Esophagus squamous epithelium (tissue), 4 donors: ENCODE measurements at regions not wholly inside any gene's neighbourhood (a gene's known extent, or its start where the extent isn't known, plus 50 kb on each side); places are given as distances from the start of the nearest gene placed in this dataset.

Source experiments
- POLR2A ChIP-seq, 4 donors: fragments of 450-650 bp; IDR thresholded peaks; one replicate each; pipeline ENCODE4 v1.6.1; 2017; ENCODE audit warnings: antibody characterized with exemption in 4 of 4, mild to moderate bottlenecking in 4 of 4, moderate library complexity in 3 of 4
- TF ChIP-seq, protein P1 (sequence below), 6 experiments: fragments of 450-650 bp in 4 of 6; fragments of 200-600 bp in 2 of 6; sonication (generic) in 2 of 6; IDR thresholded peaks; one replicate each; pipeline ENCODE4 v1.5.1; 2016 to 2019; ENCODE audit warnings: antibody characterized with exemption in 6 of 6, mild to moderate bottlenecking in 4 of 6, moderate library complexity in 4 of 6

DNA sequence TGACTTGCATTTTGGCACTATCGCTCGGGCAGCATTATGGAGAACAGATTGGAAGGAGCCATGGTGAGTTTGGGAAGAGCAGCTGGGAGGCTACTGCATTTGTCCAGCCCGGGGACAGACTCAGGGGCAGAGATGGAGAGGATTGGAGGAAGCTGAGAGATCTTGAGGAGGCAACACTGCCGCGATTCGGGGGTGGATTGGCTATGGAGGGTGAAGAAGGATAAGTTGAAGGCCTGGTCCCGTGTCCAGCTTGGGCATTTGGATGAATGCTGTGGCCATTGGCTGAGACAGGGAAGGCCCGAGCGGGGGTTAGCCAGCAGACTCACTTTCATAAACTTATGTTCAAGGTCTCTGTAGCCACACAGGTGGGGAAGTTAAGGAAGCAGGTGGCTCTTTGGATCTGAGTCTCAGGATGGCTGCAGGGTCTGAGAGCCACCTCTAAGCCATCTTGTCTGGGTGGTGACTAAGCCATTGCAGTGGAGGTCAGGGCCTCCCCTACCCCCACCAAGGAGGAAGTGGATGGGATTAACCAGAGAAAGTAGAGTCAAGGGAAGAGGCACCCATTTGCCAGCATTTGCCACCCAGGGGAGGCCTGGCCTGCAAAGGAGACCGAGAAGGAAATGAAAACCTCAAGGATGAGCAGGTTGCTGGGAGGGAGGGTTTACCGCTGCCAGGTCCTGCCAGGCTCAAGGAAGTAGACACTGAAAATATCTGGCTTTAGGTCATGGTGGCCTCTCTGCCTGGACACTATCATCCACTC lies 144.0 kb upstream of the TLE3 start:
- no peak for TF ChIP-seq POLR2A (IDR thresholded peaks at IDR 0.05)
- TF ChIP-seq, protein P1, sequence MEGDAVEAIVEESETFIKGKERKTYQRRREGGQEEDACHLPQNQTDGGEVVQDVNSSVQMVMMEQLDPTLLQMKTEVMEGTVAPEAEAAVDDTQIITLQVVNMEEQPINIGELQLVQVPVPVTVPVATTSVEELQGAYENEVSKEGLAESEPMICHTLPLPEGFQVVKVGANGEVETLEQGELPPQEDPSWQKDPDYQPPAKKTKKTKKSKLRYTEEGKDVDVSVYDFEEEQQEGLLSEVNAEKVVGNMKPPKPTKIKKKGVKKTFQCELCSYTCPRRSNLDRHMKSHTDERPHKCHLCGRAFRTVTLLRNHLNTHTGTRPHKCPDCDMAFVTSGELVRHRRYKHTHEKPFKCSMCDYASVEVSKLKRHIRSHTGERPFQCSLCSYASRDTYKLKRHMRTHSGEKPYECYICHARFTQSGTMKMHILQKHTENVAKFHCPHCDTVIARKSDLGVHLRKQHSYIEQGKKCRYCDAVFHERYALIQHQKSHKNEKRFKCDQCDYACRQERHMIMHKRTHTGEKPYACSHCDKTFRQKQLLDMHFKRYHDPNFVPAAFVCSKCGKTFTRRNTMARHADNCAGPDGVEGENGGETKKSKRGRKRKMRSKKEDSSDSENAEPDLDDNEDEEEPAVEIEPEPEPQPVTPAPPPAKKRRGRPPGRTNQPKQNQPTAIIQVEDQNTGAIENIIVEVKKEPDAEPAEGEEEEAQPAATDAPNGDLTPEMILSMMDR (IDR thresholded peaks at IDR 0.05) = no peak
